Fibroblast of lung (primary cell): ENCODE measurements at regions not wholly inside any gene's neighbourhood (a gene's known extent, or its start where the extent isn't known, plus 50 kb on each side); places are given as distances from the start of the nearest gene placed in this dataset.

Experiments
- CTCF ChIP-seq, 2 donors: IDR thresholded peaks in 1 of 2; conservative IDR thresholded peaks in 1 of 2; 1 replicate in 1 of 2; 2 replicates in 1 of 2; pipeline ENCODE4 v1.5.1; 2011 to 2012; ENCODE audit warnings: low read length in 2 of 2, control low read depth in 1 of 2, inconsistent platforms in 1 of 2, low read depth in 1 of 2, mild to moderate bottlenecking in 1 of 2
- EZH2 ChIP-seq: IDR thresholded peaks from 2 replicates; pipeline ENCODE4 v1.5.1; 2012; ENCODE audit warnings: low read length, control low read depth, mild to moderate bottlenecking; ENCODE audit errors: missing control alignments

- TF ChIP-seq CTCF (conservative IDR thresholded peaks at IDR 0.05 in 1 of 2, IDR thresholded peaks at IDR 0.05 in 1 of 2; ENCODE audit: low read depth in 1 of 2, low read length in 2 of 2) (no peak), EZH2 (no peak)
Observed at GRCh38 chr22:22150457-22150856, 94.1 kb upstream of the VPREB1 start.
